Epithelial cell of prostate (primary cell): ENCODE measurements at regions not wholly inside any gene's neighbourhood (a gene's known extent, or its start where the extent isn't known, plus 50 kb on each side); places are given as distances from the start of the nearest gene placed in this dataset.

Experiments used
- DNase-seq: peaks from one replicate; pipeline ENCODE4 v3.0.0-alpha.2; 2011; ENCODE audit warnings: low read depth, low spot score
- H3K27ac ChIP-seq: fragments of 450-650 bp; 2 replicates; pipeline ENCODE4 v1.5.1; 2017; ENCODE audit warnings: mild to moderate bottlenecking

GRCh38 chr6:98477231-98477630, 357.1 kb upstream of the POU3F2 start:
- no peak for DNase-seq
- H3K27ac ChIP-seq = no peak overlapping the region

- no peak for DNase-seq
- no peak overlapping the region for H3K27ac ChIP-seq
Observed at GRCh38 chr6:98484696-98485095, 349.7 kb upstream of the POU3F2 start.

GRCh38 chr6:98485593-98485992, 348.8 kb upstream of the POU3F2 start:
- H3K27ac ChIP-seq = no peak overlapping the region
- no peak for DNase-seq

GRCh38 chr6:98486057-98486456, 348.3 kb upstream of the POU3F2 start:
- no peak for DNase-seq
- H3K27ac ChIP-seq = no peak overlapping the region

- H3K27ac ChIP-seq = no peak overlapping the region
- DNase-seq = no peak
Observed at GRCh38 chr6:98487612-98488011, 346.8 kb upstream of the POU3F2 start.

GRCh38 chr6:98498144-98498775, 336.1 kb upstream of the POU3F2 start:
- H3K27ac ChIP-seq = no peak overlapping the region
- DNase-seq = no peak

GRCh38 chr6:98498866-98499265, 335.5 kb upstream of the POU3F2 start:
- no peak overlapping the region for H3K27ac ChIP-seq
- DNase-seq = no peak

- no peak overlapping the region for H3K27ac ChIP-seq
- no peak for DNase-seq
Observed at GRCh38 chr6:98514073-98514720, 320.2 kb upstream of the POU3F2 start.

- no peak for DNase-seq
Observed at GRCh38 chr6:98514796-98515195, 319.6 kb upstream of the POU3F2 start.

GRCh38 chr6:98516206-98516605, 318.2 kb upstream of the POU3F2 start:
- no peak overlapping the region for H3K27ac ChIP-seq
- DNase-seq = no peak

More at GRCh38 chr6:98514796-98515195, 319.6 kb upstream of the POU3F2 start:
- no peak overlapping the region for H3K27ac ChIP-seq

- H3K27ac ChIP-seq = no peak overlapping the region
- DNase-seq = no peak
Observed at GRCh38 chr6:98516866-98517265, 317.5 kb upstream of the POU3F2 start.

GRCh38 chr6:98525860-98526259, 308.5 kb upstream of the POU3F2 start:
- DNase-seq = no peak
- H3K27ac ChIP-seq = no peak overlapping the region

GRCh38 chr6:98526465-98526864, 307.9 kb upstream of the POU3F2 start:
- no peak for DNase-seq
- H3K27ac ChIP-seq = no peak overlapping the region

- no peak overlapping the region for H3K27ac ChIP-seq
- no peak for DNase-seq
Observed at GRCh38 chr6:98529364-98529763, 305.0 kb upstream of the POU3F2 start.

- H3K27ac ChIP-seq = no peak overlapping the region
- no peak for DNase-seq
Observed at GRCh38 chr6:98530732-98531131, 303.6 kb upstream of the POU3F2 start.

- no peak overlapping the region for H3K27ac ChIP-seq
- DNase-seq = no peak
Observed at GRCh38 chr6:98532004-98532403, 302.4 kb upstream of the POU3F2 start.

- DNase-seq = no peak
- no peak overlapping the region for H3K27ac ChIP-seq
Observed at GRCh38 chr6:98539741-98540140, 294.6 kb upstream of the POU3F2 start.

- no peak overlapping the region for H3K27ac ChIP-seq
- no peak for DNase-seq
Observed at GRCh38 chr6:98546376-98546775, 288.0 kb upstream of the POU3F2 start.

- no peak overlapping the region for H3K27ac ChIP-seq
- no peak for DNase-seq
Observed at GRCh38 chr6:98547151-98547550, 287.2 kb upstream of the POU3F2 start.

- DNase-seq = no peak
- no peak overlapping the region for H3K27ac ChIP-seq
Observed at GRCh38 chr6:98547634-98548033, 286.7 kb upstream of the POU3F2 start.

GRCh38 chr6:98548301-98548700, 286.1 kb upstream of the POU3F2 start:
- DNase-seq = no peak
- H3K27ac ChIP-seq = no peak overlapping the region

GRCh38 chr6:98560418-98560817, 274.0 kb upstream of the POU3F2 start:
- no peak overlapping the region for H3K27ac ChIP-seq
- no peak for DNase-seq
